Umbilical cord (tissue), 1 donor: ENCODE measurements at regions not wholly inside any gene's neighbourhood (a gene's known extent, or its start where the extent isn't known, plus 50 kb on each side); places are given as distances from the start of the nearest gene placed in this dataset.
"Not testable (repeated sequence)": the region's sequence is repeated elsewhere in the genome, so short reads cannot be mapped to it uniquely, and the experiment has no call there.

ENCODE experiments used
- DNase-seq: peaks from one replicate; pipeline ENCODE4 v3.0.0-alpha.2; 2015; ENCODE audit warnings: low spot score

GRCh38 chrX:47302396-47302795, 68.0 kb upstream of the ZNF157 start:
- no peak for DNase-seq

GRCh38 chrX:47306471-47307023, 63.8 kb upstream of the ZNF157 start:
- DNase-seq = not testable (repeated sequence)

- DNase-seq = peak; percentile 57
Observed at GRCh38 chrX:47311932-47312774, 58.2 kb upstream of the ZNF157 start.

- no peak for DNase-seq
Observed at GRCh38 chrX:47313056-47313455, 57.3 kb upstream of the ZNF157 start.

DNA sequence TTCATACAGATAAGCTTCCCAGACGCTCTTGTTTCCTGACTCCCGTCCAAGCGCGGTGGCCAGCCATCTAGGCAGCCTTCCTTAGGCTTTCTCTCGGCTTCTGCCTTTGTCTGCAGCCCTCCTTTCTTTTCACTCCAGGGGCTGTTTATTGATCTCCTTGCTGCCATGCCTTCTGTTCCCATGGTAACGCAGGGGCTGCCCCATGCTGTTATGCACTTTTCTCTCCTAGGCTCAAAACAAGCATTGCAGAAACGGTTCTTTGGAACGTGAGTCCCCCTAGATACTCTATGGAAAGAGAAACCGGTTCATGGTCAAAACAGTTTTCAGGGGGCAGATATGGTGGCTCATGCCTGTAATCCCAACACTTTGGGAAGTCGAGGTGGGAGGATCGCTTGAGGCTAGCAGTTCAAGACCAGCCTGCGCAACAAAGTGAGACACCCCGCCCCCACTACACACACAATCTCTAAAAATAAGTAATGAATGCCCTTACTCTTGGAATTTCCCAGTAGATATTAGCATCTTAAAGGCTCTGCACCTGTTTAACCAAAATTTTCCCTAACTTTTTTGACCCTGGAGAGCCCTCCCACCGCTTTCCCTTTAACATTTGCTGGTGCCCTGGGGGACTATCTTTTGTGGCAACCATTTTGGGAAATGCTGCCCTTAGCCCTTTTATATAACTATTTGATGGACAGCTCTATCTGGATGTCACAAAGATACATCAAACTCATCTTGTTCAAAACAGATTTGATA, 53.9 kb upstream of the ZNF157 start:
- peak; percentile 23 for DNase-seq
